ENCODE measurements at regions not wholly inside any gene's neighbourhood (a gene's known extent, or its start where the extent isn't known, plus 50 kb on each side); places are given as distances from the start of the nearest gene placed in this dataset.
A peak's percentile ranks its signal among the peaks of the same experiment; 100 is the strongest.
"Not testable (repeated sequence)": the region's sequence is repeated elsewhere in the genome, so short reads cannot be mapped to it uniquely, and the experiment has no call there.

- H3K36me3 Mint-ChIP-seq (ENCODE audit: low read depth); H3K9me3 Mint-ChIP-seq; intact Hi-C loops (cut with micrococcal nuclease); H3K27ac Mint-ChIP-seq; H3K4me1 Mint-ChIP-seq (ENCODE audit: low read depth); CTCF ChIA-PET; H3K27me3 Mint-ChIP-seq; POLR2A ChIA-PET: not testable (repeated sequence)
- DNase-seq: peak; percentile 44
- peak overlapping the region; percentile 56 for H3K4me3 Mint-ChIP-seq
- peak; percentile 71 for ATAC-seq
These were observed 129.5 kb upstream of the PRKX start for GRCh38 chrX:3842822-3843521.

GRCh38 chrX:3838754-3839153 is 125.3 kb upstream of the PRKX start:
- H3K27me3 Mint-ChIP-seq; H3K27ac Mint-ChIP-seq; H3K4me3 Mint-ChIP-seq; H3K36me3 Mint-ChIP-seq (ENCODE audit: low read depth); intact Hi-C loops (cut with micrococcal nuclease); H3K4me1 Mint-ChIP-seq (ENCODE audit: low read depth); H3K9me3 Mint-ChIP-seq; POLR2A ChIA-PET; ATAC-seq; DNase-seq; CTCF ChIA-PET: not testable (repeated sequence)

- H3K27ac Mint-ChIP-seq; intact Hi-C loops (cut with micrococcal nuclease); H3K9me3 Mint-ChIP-seq; H3K36me3 Mint-ChIP-seq (ENCODE audit: low read depth); POLR2A ChIA-PET; H3K27me3 Mint-ChIP-seq; H3K4me1 Mint-ChIP-seq (ENCODE audit: low read depth); DNase-seq; H3K4me3 Mint-ChIP-seq; ATAC-seq; CTCF ChIA-PET: not testable (repeated sequence)
These were observed 124.7 kb upstream of the PRKX start for GRCh38 chrX:3837958-3838643.

- H3K9me3 Mint-ChIP-seq; H3K4me3 Mint-ChIP-seq; H3K27ac Mint-ChIP-seq; H3K4me1 Mint-ChIP-seq (ENCODE audit: low read depth); H3K36me3 Mint-ChIP-seq (ENCODE audit: low read depth); H3K27me3 Mint-ChIP-seq; CTCF ChIA-PET; intact Hi-C loops (cut with micrococcal nuclease); ATAC-seq; POLR2A ChIA-PET; DNase-seq: not testable (repeated sequence)
These were observed 123.8 kb upstream of the PRKX start for GRCh38 chrX:3837211-3837610.

GRCh38 chrX:3833761-3834542 is 120.5 kb upstream of the PRKX start:
- CTCF ChIA-PET; H3K9me3 Mint-ChIP-seq; H3K4me3 Mint-ChIP-seq; H3K27me3 Mint-ChIP-seq; intact Hi-C loops (cut with micrococcal nuclease); POLR2A ChIA-PET; ATAC-seq; H3K36me3 Mint-ChIP-seq (ENCODE audit: low read depth); H3K27ac Mint-ChIP-seq; DNase-seq; H3K4me1 Mint-ChIP-seq (ENCODE audit: low read depth): not testable (repeated sequence)

GRCh38 chrX:3830020-3830419 is 116.6 kb upstream of the PRKX start:
- POLR2A ChIA-PET, H3K27me3 Mint-ChIP-seq: not testable (repeated sequence)

GRCh38 chrX:3829041-3829531 is 115.6 kb upstream of the PRKX start:
- ATAC-seq; H3K27me3 Mint-ChIP-seq; H3K36me3 Mint-ChIP-seq (ENCODE audit: low read depth); H3K9me3 Mint-ChIP-seq; CTCF ChIA-PET; H3K4me3 Mint-ChIP-seq; DNase-seq; H3K27ac Mint-ChIP-seq; intact Hi-C loops (cut with micrococcal nuclease); POLR2A ChIA-PET; H3K4me1 Mint-ChIP-seq (ENCODE audit: low read depth): not testable (repeated sequence)

More at GRCh38 chrX:3830020-3830419, 116.6 kb upstream of the PRKX start:
- H3K27ac Mint-ChIP-seq; H3K36me3 Mint-ChIP-seq (ENCODE audit: low read depth); H3K9me3 Mint-ChIP-seq; ATAC-seq; H3K4me3 Mint-ChIP-seq; CTCF ChIA-PET; DNase-seq; intact Hi-C loops (cut with micrococcal nuclease); H3K4me1 Mint-ChIP-seq (ENCODE audit: low read depth): not testable (repeated sequence)

- H3K9me3 Mint-ChIP-seq; H3K27ac Mint-ChIP-seq; intact Hi-C loops (cut with micrococcal nuclease); H3K4me1 Mint-ChIP-seq (ENCODE audit: low read depth); POLR2A ChIA-PET; CTCF ChIA-PET; H3K36me3 Mint-ChIP-seq (ENCODE audit: low read depth); ATAC-seq; H3K27me3 Mint-ChIP-seq; DNase-seq; H3K4me3 Mint-ChIP-seq: not testable (repeated sequence)
These were observed 115.1 kb upstream of the PRKX start for GRCh38 chrX:3828378-3829040.

GRCh38 chrX:3824008-3824407 is 110.6 kb upstream of the PRKX start:
- CTCF ChIA-PET; DNase-seq; H3K9me3 Mint-ChIP-seq; POLR2A ChIA-PET; H3K27me3 Mint-ChIP-seq; H3K4me3 Mint-ChIP-seq; intact Hi-C loops (cut with micrococcal nuclease); ATAC-seq; H3K27ac Mint-ChIP-seq; H3K4me1 Mint-ChIP-seq (ENCODE audit: low read depth): not testable (repeated sequence)
- H3K36me3 Mint-ChIP-seq (ENCODE audit: low read depth): peaks cover 16% of the 10 kb centered on the region
